ENCODE measurements at regions not wholly inside any gene's neighbourhood (a gene's known extent, or its start where the extent isn't known, plus 50 kb on each side); places are given as distances from the start of the nearest gene placed in this dataset.

DNA sequence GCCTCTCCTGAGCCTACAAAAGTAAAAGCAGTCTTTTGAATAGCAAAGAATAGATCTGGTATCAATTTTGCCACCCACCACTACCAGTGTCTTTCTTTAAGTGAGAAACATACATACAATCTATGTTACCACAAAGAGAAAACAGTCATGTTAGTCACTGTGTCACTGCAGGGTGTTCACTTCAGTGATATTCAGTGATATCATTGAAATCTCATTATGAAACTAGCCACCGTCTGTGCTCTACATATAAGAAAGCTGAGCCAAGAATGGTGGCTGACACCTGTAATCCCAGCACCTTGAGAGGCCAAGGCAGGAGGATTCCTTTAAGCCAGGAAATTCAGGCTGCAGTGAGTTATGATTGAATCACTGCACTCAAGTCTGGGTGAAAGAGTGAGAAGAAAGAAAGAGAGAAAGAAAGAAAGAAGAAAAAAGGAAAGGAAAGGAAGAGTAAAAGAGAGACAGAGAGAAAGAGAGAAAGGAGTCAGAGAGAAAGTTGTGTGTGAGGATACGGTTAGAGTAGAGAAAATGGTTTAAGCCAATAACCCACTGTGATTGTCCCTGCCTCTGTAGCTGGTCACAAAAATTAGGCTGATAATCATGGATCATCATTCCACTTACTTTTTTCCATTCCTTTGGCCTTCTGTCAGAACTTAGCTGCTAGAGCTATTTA is 847.1 kb downstream of the FAM181B start:
- TF ChIP-seq, protein P1, sequence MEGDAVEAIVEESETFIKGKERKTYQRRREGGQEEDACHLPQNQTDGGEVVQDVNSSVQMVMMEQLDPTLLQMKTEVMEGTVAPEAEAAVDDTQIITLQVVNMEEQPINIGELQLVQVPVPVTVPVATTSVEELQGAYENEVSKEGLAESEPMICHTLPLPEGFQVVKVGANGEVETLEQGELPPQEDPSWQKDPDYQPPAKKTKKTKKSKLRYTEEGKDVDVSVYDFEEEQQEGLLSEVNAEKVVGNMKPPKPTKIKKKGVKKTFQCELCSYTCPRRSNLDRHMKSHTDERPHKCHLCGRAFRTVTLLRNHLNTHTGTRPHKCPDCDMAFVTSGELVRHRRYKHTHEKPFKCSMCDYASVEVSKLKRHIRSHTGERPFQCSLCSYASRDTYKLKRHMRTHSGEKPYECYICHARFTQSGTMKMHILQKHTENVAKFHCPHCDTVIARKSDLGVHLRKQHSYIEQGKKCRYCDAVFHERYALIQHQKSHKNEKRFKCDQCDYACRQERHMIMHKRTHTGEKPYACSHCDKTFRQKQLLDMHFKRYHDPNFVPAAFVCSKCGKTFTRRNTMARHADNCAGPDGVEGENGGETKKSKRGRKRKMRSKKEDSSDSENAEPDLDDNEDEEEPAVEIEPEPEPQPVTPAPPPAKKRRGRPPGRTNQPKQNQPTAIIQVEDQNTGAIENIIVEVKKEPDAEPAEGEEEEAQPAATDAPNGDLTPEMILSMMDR (IDR thresholded peaks at IDR 0.05; ENCODE audit: extremely low read depth in 1 of 2, insufficient read depth in 1 of 2, low read depth in 1 of 2, low read length in 2 of 2): no peak
- TF ChIP-seq, protein P2, sequence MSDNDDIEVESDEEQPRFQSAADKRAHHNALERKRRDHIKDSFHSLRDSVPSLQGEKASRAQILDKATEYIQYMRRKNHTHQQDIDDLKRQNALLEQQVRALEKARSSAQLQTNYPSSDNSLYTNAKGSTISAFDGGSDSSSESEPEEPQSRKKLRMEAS (IDR thresholded peaks at IDR 0.05; ENCODE audit: insufficient read depth, insufficient read length): no peak
- no peak for TF ChIP-seq POLR2A (IDR thresholded peaks at IDR 0.05; ENCODE audit: low read depth, low read length)
- TF ChIP-seq POLR2AphosphoS5 (IDR thresholded peaks at IDR 0.05; ENCODE audit: insufficient read depth, low read depth, low read length): no peak
- TF ChIP-seq EZH2 (IDR thresholded peaks at IDR 0.05; ENCODE audit: borderline replicate concordance, low read depth, low read length, severe bottlenecking): no peak
- TF ChIP-seq FOS (IDR thresholded peaks at IDR 0.05; ENCODE audit: borderline replicate concordance, insufficient read depth, low read length): no peak
